ENCODE measurements at regions not wholly inside any gene's neighbourhood (a gene's known extent, or its start where the extent isn't known, plus 50 kb on each side); places are given as distances from the start of the nearest gene placed in this dataset.

- Mint-ChIP-seq H3K4me1 (no peaks in the 10 kb centered on the region), H3K4me3 (no peak overlapping the region), H3K9me3 (peaks cover 22% of the 10 kb centered on the region), H3K36me3 (ENCODE audit: insufficient read depth) (no peaks in the 10 kb centered on the region), H3K27ac (ENCODE audit: low read depth) (no peak overlapping the region), H3K27me3 (no peaks in the 10 kb centered on the region)
- DNase-seq (ENCODE audit: low spot score in 2 of 2) (no peak), ATAC-seq (replicated peaks; ENCODE audit: extremely low read depth, poor library complexity, severe bottlenecking) (no peak)
Observed at GRCh38 chr17:72244956-72245355, 124.1 kb downstream of the SOX9 start.

DNA sequence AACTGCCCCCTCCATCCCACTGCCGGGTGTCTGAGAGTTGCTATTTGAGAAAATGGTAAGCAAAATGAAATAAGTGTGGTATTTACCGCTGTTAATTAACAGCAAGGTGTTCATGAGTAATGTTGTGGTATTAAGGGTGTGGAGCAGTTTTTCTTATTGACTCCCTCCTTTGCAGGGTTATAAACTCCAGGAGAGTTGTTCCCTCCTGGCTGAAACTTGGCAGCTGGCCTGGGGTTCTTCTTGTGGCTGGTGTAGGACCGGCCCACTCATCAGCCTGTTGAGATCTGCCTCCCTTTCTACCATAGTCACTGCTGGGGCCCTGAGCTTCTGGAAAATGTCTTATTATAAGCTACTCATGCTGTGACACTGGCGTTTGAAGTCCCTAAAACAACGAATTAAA is 128.6 kb downstream of the SOX9 start:
- no peak for ATAC-seq (replicated peaks; ENCODE audit: extremely low read depth, poor library complexity, severe bottlenecking)
- no peak for DNase-seq (ENCODE audit: low spot score in 2 of 2)
- no peak overlapping the region for H3K27ac Mint-ChIP-seq (ENCODE audit: low read depth)
- H3K9me3 Mint-ChIP-seq: peaks cover 8% of the 10 kb centered on the region
- no peak overlapping the region for H3K4me3 Mint-ChIP-seq
- peaks cover 1% of the 10 kb centered on the region for H3K36me3 Mint-ChIP-seq (ENCODE audit: insufficient read depth)
- H3K27me3 Mint-ChIP-seq: no peaks in the 10 kb centered on the region
- H3K4me1 Mint-ChIP-seq: no peaks in the 10 kb centered on the region

GRCh38 chr17:72250206-72250605 is 129.4 kb downstream of the SOX9 start:
- DNase-seq (ENCODE audit: low spot score in 2 of 2): no peak
- Mint-ChIP-seq H3K4me1 (no peaks in the 10 kb centered on the region), H3K4me3 (no peak overlapping the region), H3K36me3 (ENCODE audit: insufficient read depth) (peaks cover 1% of the 10 kb centered on the region), H3K9me3 (peaks cover 6% of the 10 kb centered on the region), H3K27ac (ENCODE audit: low read depth) (no peak overlapping the region), H3K27me3 (no peaks in the 10 kb centered on the region)
- ATAC-seq (replicated peaks; ENCODE audit: extremely low read depth, poor library complexity, severe bottlenecking): no peak

DNA sequence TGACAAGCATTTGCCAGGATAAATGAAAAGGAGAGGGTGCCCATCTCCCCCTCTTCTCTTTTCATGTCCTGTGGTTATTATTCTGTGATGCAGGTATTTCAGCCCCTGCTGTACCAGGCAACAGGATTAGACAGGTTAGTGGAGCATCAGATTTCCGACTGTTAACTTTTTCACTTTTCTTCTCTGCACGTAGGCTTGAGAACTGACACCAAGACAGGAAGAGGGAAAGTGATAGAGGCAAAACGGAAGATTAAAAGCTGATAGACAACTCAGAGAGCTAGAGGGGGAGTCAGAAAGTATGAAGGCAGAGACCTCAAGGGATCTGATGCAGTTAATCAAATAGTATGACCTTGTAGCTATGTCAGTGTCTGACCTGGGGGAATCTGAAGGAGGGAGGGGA is 132.8 kb downstream of the SOX9 start:
- no peak for ATAC-seq (replicated peaks; ENCODE audit: extremely low read depth, poor library complexity, severe bottlenecking)
- H3K27me3 Mint-ChIP-seq: no peaks in the 10 kb centered on the region

GRCh38 chr17:72254808-72255449 is 134.1 kb downstream of the SOX9 start:
- Mint-ChIP-seq H3K27ac (ENCODE audit: low read depth) (no peak overlapping the region), H3K4me1 (no peaks in the 10 kb centered on the region)

More for the DNA sequence above, 132.8 kb downstream of the SOX9 start:
- Mint-ChIP-seq H3K9me3 (peaks cover 6% of the 10 kb centered on the region), H3K4me3 (no peak overlapping the region), H3K27ac (ENCODE audit: low read depth) (no peak overlapping the region), H3K36me3 (ENCODE audit: insufficient read depth) (peaks cover 1% of the 10 kb centered on the region), H3K4me1 (no peaks in the 10 kb centered on the region)
- no peak for DNase-seq (ENCODE audit: low spot score in 2 of 2)

DNA sequence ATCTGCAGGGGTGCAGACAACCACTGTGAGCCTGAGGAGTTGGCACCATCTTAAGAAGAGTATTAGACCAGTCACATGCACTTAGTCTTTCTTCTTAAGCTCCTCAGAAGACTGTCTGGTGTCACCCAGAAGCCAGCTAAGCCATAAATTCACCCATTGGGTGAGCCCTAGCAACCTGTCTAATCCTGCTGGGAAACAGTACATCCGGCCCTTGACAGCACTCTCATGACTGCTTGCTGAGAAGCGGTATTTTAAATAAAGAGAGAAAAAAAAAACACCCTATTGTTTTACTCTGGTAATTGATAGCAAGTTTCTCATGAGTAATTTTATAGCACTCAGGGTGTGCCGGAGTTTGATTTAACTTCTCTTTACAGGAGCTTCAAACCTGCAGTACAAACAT is 134.7 kb downstream of the SOX9 start:
- Mint-ChIP-seq H3K36me3 (ENCODE audit: insufficient read depth) (peaks cover 1% of the 10 kb centered on the region), H3K27ac (ENCODE audit: low read depth) (no peak overlapping the region), H3K9me3 (peaks cover 6% of the 10 kb centered on the region), H3K4me3 (no peak overlapping the region), H3K27me3 (no peaks in the 10 kb centered on the region), H3K4me1 (no peaks in the 10 kb centered on the region)
- no peak for DNase-seq (ENCODE audit: low spot score in 2 of 2)
- ATAC-seq (replicated peaks; ENCODE audit: extremely low read depth, poor library complexity, severe bottlenecking): no peak

More at GRCh38 chr17:72254808-72255449, 134.1 kb downstream of the SOX9 start:
- H3K9me3 Mint-ChIP-seq: peaks cover 6% of the 10 kb centered on the region
- H3K4me3 Mint-ChIP-seq: no peak overlapping the region
- no peaks in the 10 kb centered on the region for H3K27me3 Mint-ChIP-seq
- DNase-seq (ENCODE audit: low spot score in 2 of 2): no peak
- peaks cover 1% of the 10 kb centered on the region for H3K36me3 Mint-ChIP-seq (ENCODE audit: insufficient read depth)
- ATAC-seq (replicated peaks; ENCODE audit: extremely low read depth, poor library complexity, severe bottlenecking): no peak

DNA sequence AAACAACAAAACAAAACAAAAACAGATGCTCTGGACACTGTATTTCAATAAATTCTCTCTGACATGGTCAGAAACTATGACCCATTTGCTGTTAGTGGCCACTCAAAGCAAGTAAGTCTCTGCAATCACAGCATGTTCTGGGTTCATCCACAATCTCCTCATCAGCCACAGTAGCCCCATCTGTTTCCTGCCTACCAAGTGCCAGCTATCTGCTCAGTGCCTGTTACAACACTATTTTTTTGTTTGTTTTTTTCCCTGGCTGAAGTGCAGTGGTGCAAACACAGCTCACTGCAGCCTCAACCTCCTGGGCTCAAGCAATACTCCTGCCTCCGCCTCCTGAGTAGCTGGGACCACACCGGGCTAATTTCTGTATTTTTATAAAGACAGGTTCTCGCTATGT is 137.9 kb downstream of the SOX9 start:
- Mint-ChIP-seq H3K4me3 (no peak overlapping the region), H3K9me3 (peaks cover 14% of the 10 kb centered on the region), H3K27me3 (no peaks in the 10 kb centered on the region), H3K4me1 (no peaks in the 10 kb centered on the region), H3K27ac (ENCODE audit: low read depth) (no peak overlapping the region), H3K36me3 (ENCODE audit: insufficient read depth) (no peaks in the 10 kb centered on the region)
- ATAC-seq (replicated peaks; ENCODE audit: extremely low read depth, poor library complexity, severe bottlenecking) (no peak), DNase-seq (ENCODE audit: low spot score in 2 of 2) (no peak)

- Mint-ChIP-seq H3K27me3 (no peaks in the 10 kb centered on the region), H3K36me3 (ENCODE audit: insufficient read depth) (no peaks in the 10 kb centered on the region), H3K4me1 (no peaks in the 10 kb centered on the region), H3K27ac (ENCODE audit: low read depth) (no peak overlapping the region), H3K9me3 (peaks cover 15% of the 10 kb centered on the region), H3K4me3 (no peak overlapping the region)
- ATAC-seq (replicated peaks; ENCODE audit: extremely low read depth, poor library complexity, severe bottlenecking): no peak
- DNase-seq (ENCODE audit: low spot score in 2 of 2): no peak
Observed at GRCh38 chr17:72259922-72260321, 139.1 kb downstream of the SOX9 start.

GRCh38 chr17:72262766-72263165 is 141.9 kb downstream of the SOX9 start:
- Mint-ChIP-seq H3K27me3 (no peaks in the 10 kb centered on the region), H3K27ac (ENCODE audit: low read depth) (no peak overlapping the region), H3K9me3 (peaks cover 15% of the 10 kb centered on the region), H3K4me3 (no peak overlapping the region), H3K36me3 (ENCODE audit: insufficient read depth) (no peaks in the 10 kb centered on the region), H3K4me1 (no peaks in the 10 kb centered on the region)
- DNase-seq (ENCODE audit: low spot score in 2 of 2) (no peak), ATAC-seq (replicated peaks; ENCODE audit: extremely low read depth, poor library complexity, severe bottlenecking) (no peak)

DNA sequence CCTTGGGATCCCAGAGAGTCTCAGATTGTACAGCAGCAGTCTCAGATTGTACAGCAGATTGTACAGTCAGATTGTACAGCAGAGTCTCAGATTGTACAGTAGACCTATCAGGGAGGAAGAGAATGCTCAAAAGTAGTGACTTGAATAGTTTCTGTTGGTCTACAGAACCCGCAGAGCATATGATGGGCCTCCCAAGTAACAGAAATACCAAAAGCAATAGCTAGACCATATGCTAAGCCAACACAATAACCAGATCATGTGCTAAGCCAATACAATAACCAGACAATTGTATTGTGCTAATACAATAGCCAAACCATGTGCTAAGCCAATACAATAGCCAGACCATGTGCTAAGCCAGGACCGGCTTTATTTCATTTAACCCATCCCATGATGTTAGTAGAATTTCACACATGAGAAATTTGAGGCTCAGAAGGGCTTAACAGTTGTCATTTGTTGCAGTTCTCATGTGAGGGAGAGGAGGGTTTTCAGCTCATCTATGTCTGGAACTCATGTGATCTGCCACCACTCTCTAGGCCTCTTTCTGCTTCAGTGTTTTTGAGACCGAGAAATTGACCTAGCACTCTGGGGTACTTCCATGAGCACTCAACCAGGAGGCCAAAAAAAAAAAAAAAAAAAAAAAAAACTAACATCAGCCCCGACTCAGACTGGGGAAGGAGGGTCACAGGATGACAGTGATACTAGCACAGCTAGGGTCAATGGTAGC is 144.0 kb downstream of the SOX9 start:
- H3K27ac Mint-ChIP-seq (ENCODE audit: low read depth): no peak overlapping the region
- no peak for DNase-seq (ENCODE audit: low spot score in 2 of 2)
- no peak overlapping the region for H3K4me3 Mint-ChIP-seq
- H3K4me1 Mint-ChIP-seq: no peaks in the 10 kb centered on the region
- ATAC-seq (replicated peaks; ENCODE audit: extremely low read depth, poor library complexity, severe bottlenecking): no peak
- H3K9me3 Mint-ChIP-seq: peaks cover 15% of the 10 kb centered on the region
- no peaks in the 10 kb centered on the region for H3K36me3 Mint-ChIP-seq (ENCODE audit: insufficient read depth)
- H3K27me3 Mint-ChIP-seq: no peaks in the 10 kb centered on the region

DNA sequence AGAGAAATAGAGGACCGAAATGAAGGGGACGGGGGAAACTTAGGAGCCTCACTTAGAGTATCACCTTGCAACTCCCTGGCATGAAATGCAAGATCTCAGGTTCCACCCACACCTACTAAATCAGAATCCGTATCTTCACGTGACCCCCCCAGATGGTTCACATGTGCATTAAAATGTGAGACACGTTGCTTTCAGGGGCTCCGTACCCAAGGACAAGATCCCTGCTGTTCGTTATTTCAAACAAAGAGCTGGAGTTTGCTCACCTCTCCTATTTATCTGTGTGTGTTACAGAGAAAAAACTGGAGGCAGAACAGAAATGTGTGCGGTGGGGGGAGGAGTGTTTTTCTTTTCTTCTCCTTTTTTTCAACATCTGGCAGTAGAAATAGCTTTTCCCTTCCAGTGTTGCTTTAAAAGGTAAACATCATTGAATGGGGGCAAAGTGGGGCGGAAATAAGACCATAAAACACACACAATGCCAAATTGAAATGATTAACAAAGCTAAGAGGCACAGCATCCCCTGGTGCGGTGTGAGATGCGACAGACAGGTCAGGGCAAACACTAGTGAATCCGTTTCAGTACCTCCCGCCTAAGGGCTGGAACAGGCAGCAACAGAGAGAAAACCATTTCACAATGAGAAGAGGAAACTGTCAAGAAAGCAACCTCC is 145.4 kb downstream of the SOX9 start:
- ATAC-seq (replicated peaks; ENCODE audit: extremely low read depth, poor library complexity, severe bottlenecking): no peak
- Mint-ChIP-seq H3K4me3 (no peak overlapping the region), H3K4me1 (no peaks in the 10 kb centered on the region), H3K27me3 (no peaks in the 10 kb centered on the region), H3K9me3 (peaks cover 14% of the 10 kb centered on the region), H3K36me3 (ENCODE audit: insufficient read depth) (no peaks in the 10 kb centered on the region), H3K27ac (ENCODE audit: low read depth) (no peak overlapping the region)
- no peak for DNase-seq (ENCODE audit: low spot score in 2 of 2)

GRCh38 chr17:72267601-72268000 is 146.8 kb downstream of the SOX9 start:
- no peak for DNase-seq (ENCODE audit: low spot score in 2 of 2)
- Mint-ChIP-seq H3K4me3 (no peak overlapping the region), H3K9me3 (peaks cover 9% of the 10 kb centered on the region), H3K27me3 (no peaks in the 10 kb centered on the region), H3K27ac (ENCODE audit: low read depth) (no peak overlapping the region), H3K36me3 (ENCODE audit: insufficient read depth) (no peaks in the 10 kb centered on the region), H3K4me1 (no peaks in the 10 kb centered on the region)
- no peak for ATAC-seq (replicated peaks; ENCODE audit: extremely low read depth, poor library complexity, severe bottlenecking)

DNA sequence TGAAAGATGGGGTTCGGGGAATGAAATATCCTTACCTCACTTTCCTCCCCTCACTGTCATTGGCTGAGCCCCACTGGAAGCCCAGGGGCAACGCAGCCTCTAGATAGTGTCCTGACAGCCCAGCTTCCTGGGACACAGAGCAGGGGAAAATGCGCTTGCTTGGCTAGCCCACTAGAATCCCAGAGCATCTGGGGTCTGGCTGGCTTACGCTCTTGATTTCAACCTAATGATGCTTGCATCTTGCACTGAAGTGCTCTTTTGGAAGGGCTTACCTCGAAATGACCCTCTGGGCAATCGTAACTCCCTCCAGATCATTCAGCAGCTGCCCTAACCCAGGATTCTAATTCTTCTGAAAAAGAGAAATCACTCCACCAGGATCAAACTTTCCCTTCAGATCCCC is 147.6 kb downstream of the SOX9 start:
- Mint-ChIP-seq H3K4me3 (no peak overlapping the region), H3K27ac (ENCODE audit: low read depth) (no peak overlapping the region), H3K4me1 (no peaks in the 10 kb centered on the region), H3K9me3 (peaks cover 7% of the 10 kb centered on the region), H3K36me3 (ENCODE audit: insufficient read depth) (no peaks in the 10 kb centered on the region), H3K27me3 (no peaks in the 10 kb centered on the region)
- no peak for ATAC-seq (replicated peaks; ENCODE audit: extremely low read depth, poor library complexity, severe bottlenecking)
- no peak for DNase-seq (ENCODE audit: low spot score in 2 of 2)

All from central memory CD8-positive, alpha-beta T cell (primary cell).